Gastroesophageal sphincter (tissue), 3 donors: ENCODE measurements at regions not wholly inside any gene's neighbourhood (a gene's known extent, or its start where the extent isn't known, plus 50 kb on each side); places are given as distances from the start of the nearest gene placed in this dataset.

Experiments
- POLR2A ChIP-seq, 2 donors: fragments of 450-650 bp; IDR thresholded peaks; one replicate each; pipeline ENCODE4 v1.6.1; 2017; ENCODE audit warnings: antibody characterized with exemption in 2 of 2, mild to moderate bottlenecking in 2 of 2, moderate library complexity in 1 of 2
- POLR2AphosphoS5 ChIP-seq: sonication (generic); formaldehyde crosslinking; IDR thresholded peaks from one replicate; pipeline ENCODE4 v1.6.1; 2017; ENCODE audit warnings: antibody characterized with exemption
- TF ChIP-seq, protein P1 (sequence below), 4 experiments: fragments of 200-600 bp in 2 of 4; fragments of 450-650 bp in 2 of 4; sonication (generic) in 1 of 4; IDR thresholded peaks; one replicate each; pipeline ENCODE4 v1.5.1; 2017 to 2019; ENCODE audit warnings: antibody characterized with exemption in 4 of 4, mild to moderate bottlenecking in 2 of 4, moderate library complexity in 2 of 4

DNA sequence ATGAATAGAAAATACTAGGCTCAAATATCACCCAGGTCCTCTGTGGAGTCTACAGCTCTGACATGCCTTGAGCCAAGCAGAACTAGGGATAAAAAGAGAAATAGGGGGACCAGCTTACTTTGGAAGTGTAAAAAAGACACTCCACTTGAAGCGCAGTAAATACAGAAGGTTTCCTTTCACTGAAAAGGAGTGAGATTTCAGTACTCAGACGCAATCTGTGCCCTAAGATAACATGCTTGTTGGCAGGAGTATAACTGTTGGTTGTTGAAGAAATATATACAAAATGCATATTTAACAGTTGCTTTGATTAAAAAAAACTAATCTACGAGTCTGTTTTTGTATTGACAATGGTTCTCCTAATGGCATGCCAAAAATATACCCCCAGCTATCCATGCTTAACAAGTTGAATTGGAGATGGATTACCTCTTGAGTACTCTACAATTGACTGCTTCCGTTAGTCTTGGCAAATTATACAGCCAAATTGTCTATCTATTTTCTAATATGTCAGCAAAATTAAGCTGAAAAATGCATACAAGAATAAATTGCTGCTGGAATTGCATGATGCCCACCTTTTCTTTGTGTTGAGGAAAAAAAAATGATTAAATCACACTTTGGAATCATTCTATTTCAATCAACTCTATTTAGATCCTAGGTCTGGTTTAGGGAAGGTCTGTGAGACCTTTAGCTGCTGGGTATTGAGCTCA, 91.6 kb downstream of the FAT3 start:
- TF ChIP-seq, protein P1, sequence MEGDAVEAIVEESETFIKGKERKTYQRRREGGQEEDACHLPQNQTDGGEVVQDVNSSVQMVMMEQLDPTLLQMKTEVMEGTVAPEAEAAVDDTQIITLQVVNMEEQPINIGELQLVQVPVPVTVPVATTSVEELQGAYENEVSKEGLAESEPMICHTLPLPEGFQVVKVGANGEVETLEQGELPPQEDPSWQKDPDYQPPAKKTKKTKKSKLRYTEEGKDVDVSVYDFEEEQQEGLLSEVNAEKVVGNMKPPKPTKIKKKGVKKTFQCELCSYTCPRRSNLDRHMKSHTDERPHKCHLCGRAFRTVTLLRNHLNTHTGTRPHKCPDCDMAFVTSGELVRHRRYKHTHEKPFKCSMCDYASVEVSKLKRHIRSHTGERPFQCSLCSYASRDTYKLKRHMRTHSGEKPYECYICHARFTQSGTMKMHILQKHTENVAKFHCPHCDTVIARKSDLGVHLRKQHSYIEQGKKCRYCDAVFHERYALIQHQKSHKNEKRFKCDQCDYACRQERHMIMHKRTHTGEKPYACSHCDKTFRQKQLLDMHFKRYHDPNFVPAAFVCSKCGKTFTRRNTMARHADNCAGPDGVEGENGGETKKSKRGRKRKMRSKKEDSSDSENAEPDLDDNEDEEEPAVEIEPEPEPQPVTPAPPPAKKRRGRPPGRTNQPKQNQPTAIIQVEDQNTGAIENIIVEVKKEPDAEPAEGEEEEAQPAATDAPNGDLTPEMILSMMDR (IDR thresholded peaks at IDR 0.05) = no peak
- TF ChIP-seq POLR2A (IDR thresholded peaks at IDR 0.05) = no peak
- no peak for TF ChIP-seq POLR2AphosphoS5
